GM12878 (cell line): ENCODE measurements at regions not wholly inside any gene's neighbourhood (a gene's known extent, or its start where the extent isn't known, plus 50 kb on each side); places are given as distances from the start of the nearest gene placed in this dataset.

Experiments used
- ATAC-seq: fragments of 200-7000 bp; cut with Tn5 transposase; 3 replicates; pipeline ENCODE4 v1.9.1; 2020; ENCODE audit warnings: mild to moderate bottlenecking, moderate library complexity
- BruUV-seq: library from RNA; stranded (reverse); fragments of 400-500 nt; replicated peaks from 2 replicates; lab custom pipeline; 2021; lab: Mats Ljungman, UMichigan
- CTCF ChIA-PET: fragments of 300-600 bp; sonication (Branson Sonifier 250); formaldehyde crosslinking; extraction: SDS; loops from one replicate; lab custom pipeline; 2021; ENCODE audit warnings: inconsistent platforms; lab: Yijun Ruan, JAX
- POLR2A ChIA-PET: fragments of 350-600 bp; formaldehyde crosslinking; extraction: SDS; loops from one replicate; lab custom pipeline; 2021; ENCODE audit warnings: inconsistent platforms; lab: Charles Lee
- RAD21 ChIA-PET: fragments of 300-600 bp; sonication (Branson Sonifier 250); formaldehyde crosslinking; loops from one replicate; lab custom pipeline; 2023; ENCODE audit warnings: antibody characterized with exemption; ENCODE audit not compliant: unreplicated experiment; lab: Charles Lee
- SMC1A ChIA-PET: fragments of 300-600 bp; sonication (Branson Sonifier 250); formaldehyde crosslinking; loops from one replicate; lab custom pipeline; 2023; ENCODE audit not compliant: unreplicated experiment, uncharacterized antibody; lab: Charles Lee
- DNase-seq: peaks from one replicate; pipeline ENCODE4 v3.0.0-alpha.2; 2011; ENCODE audit warnings: low read depth, low spot score
- FAIRE-seq: peaks from 3 replicates; lab custom pipeline; 2011; peaks lifted over from hg19 to GRCh38; lab: Jason Lieb, UNC
- H2AFZ ChIP-seq: 2 replicates; pipeline ENCODE4 v1.6.0; 2011; ENCODE audit warnings: low read depth, low read length, control low read depth; ENCODE audit not compliant: control insufficient read depth
- H3K27ac ChIP-seq: 2 replicates; pipeline ENCODE4 v1.5.1; 2011; ENCODE audit warnings: control low read depth; ENCODE audit not compliant: control insufficient read depth, insufficient read depth
- H3K27me3 ChIP-seq, 2 experiments: replicated peaks in 1 of 2; 2 replicates each; pipeline versions ENCODE4 v1.6.0 to v1.6.1; 2011; ENCODE audit warnings: low read length in 1 of 2; ENCODE audit not compliant: control insufficient read depth in 2 of 2, insufficient read depth in 2 of 2
- H3K36me3 ChIP-seq, 2 experiments: 2 replicates each; pipeline ENCODE4 v1.5.1; 2011; ENCODE audit warnings: low read length in 1 of 2; ENCODE audit not compliant: control insufficient read depth in 2 of 2, insufficient read depth in 2 of 2
- H3K4me1 ChIP-seq: 2 replicates; pipeline ENCODE4 v1.6.1; 2011; ENCODE audit warnings: mild to moderate bottlenecking, low read length, moderate library complexity, mixed read lengths; ENCODE audit not compliant: control insufficient read depth, insufficient read depth
- H3K4me2 ChIP-seq: 2 replicates; pipeline ENCODE4 v1.6.0; 2011; ENCODE audit warnings: control low read depth; ENCODE audit not compliant: control insufficient read depth, insufficient read depth
- H3K4me3 ChIP-seq: fragments of 200-600 bp; sonication (generic); 2 replicates; pipeline ENCODE4 v1.5.1; 2016
- H3K79me2 ChIP-seq: 2 replicates; pipeline ENCODE4 v1.6.0; 2011; ENCODE audit warnings: low read length; ENCODE audit not compliant: control insufficient read depth, insufficient read depth
- H3K9ac ChIP-seq: 2 replicates; pipeline ENCODE4 v1.8.0; 2011; ENCODE audit warnings: low read length, control low read depth, mixed read lengths; ENCODE audit not compliant: control insufficient read depth, insufficient read depth
- H3K9me3 ChIP-seq: replicated peaks from 3 replicates; pipeline ENCODE4 v1.5.1; 2011; ENCODE audit warnings: mild to moderate bottlenecking, low read length; ENCODE audit not compliant: control insufficient read depth, insufficient read depth
- H4K20me1 ChIP-seq: 2 replicates; pipeline ENCODE4 v1.6.0; 2011; ENCODE audit not compliant: control insufficient read depth, insufficient read depth
- ATF3 ChIP-seq: IDR thresholded peaks from 2 replicates; pipeline ENCODE4 v1.6.1; 2011; ENCODE audit warnings: low read depth, mild to moderate bottlenecking, low read length, moderate library complexity, borderline replicate concordance; ENCODE audit errors: extremely low read depth
- BCL11A ChIP-seq: IDR thresholded peaks from 2 replicates; pipeline ENCODE4 v1.6.1; 2011; ENCODE audit warnings: low read depth, low read length
- CBFB ChIP-seq: IDR thresholded peaks from 2 replicates; pipeline ENCODE4 v1.6.1; 2016; ENCODE audit warnings: antibody characterized with exemption, low read depth
- CEBPB ChIP-seq, 2 experiments: fragments of 150-350 bp in 1 of 2; IDR thresholded peaks; 2 replicates each; pipeline ENCODE4 v1.6.1; 2012 to 2014; ENCODE audit warnings: low read depth in 2 of 2, low read length in 2 of 2, borderline replicate concordance in 1 of 2, inconsistent platforms in 1 of 2
- CHD2 ChIP-seq: IDR thresholded peaks from 2 replicates; pipeline ENCODE4 v1.6.1; 2011; ENCODE audit warnings: low read depth, low read length, improper control_type of control experiment, borderline replicate concordance
- CREM ChIP-seq: IDR thresholded peaks from 2 replicates; pipeline ENCODE4 v1.6.1; 2014; ENCODE audit warnings: antibody characterized with exemption, low read depth
- CTCF ChIP-seq, 3 experiments: IDR thresholded peaks in 2 of 3; conservative IDR thresholded peaks in 1 of 3; 2 replicates each; pipeline ENCODE4 v1.5.1; 2011; ENCODE audit warnings: low read depth in 3 of 3, low read length in 3 of 3, mild to moderate bottlenecking in 3 of 3, control low read depth in 2 of 3, moderate library complexity in 2 of 3, inconsistent platforms in 1 of 3, mixed read lengths in 1 of 3; ENCODE audit not compliant: control insufficient read depth in 2 of 3, insufficient read depth in 1 of 3; ENCODE audit errors: extremely low read depth in 1 of 3
- GATAD2B ChIP-seq: fragments of 450-650 bp; conservative IDR thresholded peaks from 2 replicates; pipeline ENCODE4 v1.6.1; 2017; ENCODE audit warnings: low read depth, mild to moderate bottlenecking, moderate library complexity
- IKZF2 ChIP-seq, 2 experiments: fragments of 450-650 bp; IDR thresholded peaks; 2 replicates each; pipeline ENCODE4 v1.6.1; 2017; ENCODE audit warnings: mild to moderate bottlenecking in 2 of 2, moderate library complexity in 2 of 2
- JUNB ChIP-seq: IDR thresholded peaks from 2 replicates; pipeline ENCODE4 v1.6.1; 2016; ENCODE audit warnings: antibody characterized with exemption, mild to moderate bottlenecking
- MYC ChIP-seq: IDR thresholded peaks from 2 replicates; pipeline ENCODE4 v1.6.1; 2011; ENCODE audit warnings: mild to moderate bottlenecking, low read length, moderate library complexity, inconsistent platforms; ENCODE audit not compliant: insufficient read depth, insufficient replicate concordance, insufficient read length, severe bottlenecking
- RBBP5 ChIP-seq: fragments of 200-600 bp; sonication (generic); conservative IDR thresholded peaks from 2 replicates; pipeline ENCODE4 v1.6.1; 2016
- RCOR1 ChIP-seq: conservative IDR thresholded peaks from 2 replicates; pipeline ENCODE4 v1.6.1; 2012; ENCODE audit warnings: low read depth, low read length, improper control_type of control experiment
- RUNX3 ChIP-seq: IDR thresholded peaks from 2 replicates; pipeline ENCODE4 v1.6.1; 2012; ENCODE audit warnings: low read length, inconsistent platforms
- TAF1 ChIP-seq: IDR thresholded peaks from 2 replicates; pipeline ENCODE4 v1.6.1; 2011; ENCODE audit warnings: mild to moderate bottlenecking, low read depth, low read length, borderline replicate concordance
- USF2 ChIP-seq: IDR thresholded peaks from 2 replicates; pipeline ENCODE4 v1.6.1; 2011; ENCODE audit warnings: low read depth, low read length, improper control_type of control experiment, borderline replicate concordance
- ZBTB40 ChIP-seq: fragments of 450-650 bp; IDR thresholded peaks from 2 replicates; pipeline ENCODE4 v1.6.1; 2016; ENCODE audit warnings: mild to moderate bottlenecking, moderate library complexity, borderline replicate concordance
- ZNF217 ChIP-seq: fragments of 450-650 bp; IDR thresholded peaks from 2 replicates; pipeline ENCODE4 v1.6.1; 2017; ENCODE audit warnings: antibody characterized with exemption, mild to moderate bottlenecking
- ZSCAN29 ChIP-seq: fragments of 450-650 bp; IDR thresholded peaks from 2 replicates; pipeline ENCODE4 v1.6.1; 2017; ENCODE audit warnings: mild to moderate bottlenecking, moderate library complexity
- WGBS: methylation state at CpG from one replicate; pipeline ENCODE4 v1.1.6; 2016; ENCODE audit warnings: low lambda C conversion rate; ENCODE audit not compliant: insufficient replicate concordance, insufficient coverage; ENCODE audit errors: missing lambda C conversion rate; 5-methylcytosine and 5-hydroxymethylcytosine counted together
- in situ Hi-C: fragments of 300-500 bp; cut with MboI; formaldehyde crosslinking; loops from 9 replicates; pipeline ENCODE4 v1.14.3; 2018; ENCODE audit warnings: mixed read lengths
- intact Hi-C: fragments of 100-400 bp; cut with micrococcal nuclease; formaldehyde crosslinking; loops from one replicate; pipeline ENCODE4 v1.14.2; 2022; ENCODE audit not compliant: unreplicated experiment

GRCh38 chr2:113807721-113808120 lies 51.3 kb upstream of the SLC35F5 start:
- TF ChIP-seq CREM (no peak), ZSCAN29 (no peak), CHD2 (no peak), BCL11A (no peak), RBBP5 (no peak), JUNB (no peak), ZNF217 (no peak), CEBPB (IDR thresholded peaks at IDR 0.05; ENCODE audit: borderline replicate concordance in 1 of 2, low read depth in 2 of 2, low read length in 2 of 2) (no peak), CTCF (IDR thresholded peaks at IDR 0.05 in 2 of 3, conservative IDR thresholded peaks at IDR 0.05 in 1 of 3; ENCODE audit: control insufficient read depth in 2 of 3, extremely low read depth in 1 of 3, insufficient read depth in 1 of 3, low read depth in 3 of 3, low read length in 3 of 3) (no peak), MYC (no peak), ATF3 (no peak), TAF1 (no peak), GATAD2B (no peak), RCOR1 (no peak), USF2 (no peak), CBFB (no peak), ZBTB40 (no peak), RUNX3 (no peak), IKZF2 (IDR thresholded peaks at IDR 0.05) (no peak)
- intact Hi-C loops, result no loop called here
- Histone ChIP-seq H3K27ac (no peak overlapping the region), H3K36me3 (no peaks in the 10 kb centered on the region), H4K20me1 (no peaks in the 10 kb centered on the region), H3K4me1 (no peaks in the 10 kb centered on the region), H2AFZ (no peak overlapping the region), H3K79me2 (no peaks in the 10 kb centered on the region), H3K9me3 (no peaks in the 10 kb centered on the region), H3K4me3 (no peak overlapping the region), H3K9ac (no peak overlapping the region), H3K4me2 (no peak overlapping the region), H3K27me3 (no peaks in the 10 kb centered on the region)
- in situ Hi-C loops, result no loop called here
- ChIA-PET POLR2A (no interaction called here), RAD21 (no interaction called here), SMC1A (interaction anchor here (0.6 kb wide), 1 partner anchor 26 kb away, joined by 3 read pairs; no protein-coding TSS in a partner anchor), CTCF (no interaction called here)
- DNase-seq, result no peak
- no TSS peak for BruUV-seq
- 53% methylated on average over 2 of the region's 2 CpGs for WGBS
- FAIRE-seq, result no peak
- no peak for ATAC-seq
